OCI-LY7 (cell line): ENCODE measurements at regions not wholly inside any gene's neighbourhood (a gene's known extent, or its start where the extent isn't known, plus 50 kb on each side); places are given as distances from the start of the nearest gene placed in this dataset.

Source experiments
- BruUV-seq: library from RNA; stranded (reverse); fragments of 400-500 nt; replicated peaks from 2 replicates; lab custom pipeline; 2021; lab: Mats Ljungman, UMichigan
- CTCF ChIA-PET: fragments of 300-600 bp; sonication (Branson Sonifier 250); formaldehyde crosslinking; loops from one replicate; lab custom pipeline; 2022; ENCODE audit warnings: antibody characterized with exemption; ENCODE audit not compliant: unreplicated experiment; lab: Charles Lee
- POLR2A ChIA-PET: fragments of 300-600 bp; sonication (Branson Sonifier 250); formaldehyde crosslinking; loops from one replicate; lab custom pipeline; 2022; ENCODE audit warnings: antibody characterized with exemption; lab: Charles Lee
- DNase-seq: peaks from one replicate; pipeline ENCODE4 v3.0.0-alpha.2; 2015; ENCODE audit warnings: low spot score
- H2AFZ ChIP-seq: fragments of 200-600 bp; sonication (generic), shearing (Covaris generic); 2 replicates; pipeline ENCODE4 v1.6.1; 2014; ENCODE audit warnings: mild to moderate bottlenecking, antibody characterized with exemption, low read length, moderate library complexity
- H3K27ac ChIP-seq: fragments of 200-600 bp; sonication (generic); 2 replicates; pipeline ENCODE4 v1.5.1; 2014; ENCODE audit warnings: mixed run types, low read depth, mild to moderate bottlenecking, moderate library complexity, low read length, inconsistent platforms; ENCODE audit not compliant: poor library complexity, severe bottlenecking
- H3K36me3 ChIP-seq: fragments of 200-600 bp; sonication (generic); 2 replicates; pipeline ENCODE4 v1.6.1; 2014; ENCODE audit warnings: mild to moderate bottlenecking, antibody characterized with exemption, low read length, moderate library complexity, mixed read lengths; ENCODE audit not compliant: insufficient read depth
- H3K4me1 ChIP-seq: fragments of 200-600 bp; sonication (generic); 2 replicates; pipeline ENCODE4 v1.5.1; 2014; ENCODE audit warnings: mild to moderate bottlenecking, low read length; ENCODE audit not compliant: insufficient read depth, poor library complexity, severe bottlenecking
- H3K4me2 ChIP-seq: fragments of 200-600 bp; sonication (generic); 2 replicates; pipeline ENCODE4 v1.6.1; 2014; ENCODE audit warnings: mild to moderate bottlenecking, low read length
- H3K4me3 ChIP-seq: fragments of 200-600 bp; sonication (generic); 2 replicates; pipeline ENCODE4 v1.5.1; 2014; ENCODE audit warnings: mild to moderate bottlenecking, low read depth, low read length; ENCODE audit not compliant: poor library complexity, severe bottlenecking
- H3K79me2 ChIP-seq: fragments of 200-600 bp; sonication (generic); 2 replicates; pipeline ENCODE4 v1.6.1; 2016; ENCODE audit warnings: low read depth, mild to moderate bottlenecking, low read length, moderate library complexity, mixed read lengths; ENCODE audit not compliant: insufficient read depth
- H3K9me2 ChIP-seq: fragments of 200-600 bp; sonication (generic); 2 replicates; pipeline ENCODE4 v1.6.1; 2016; ENCODE audit warnings: mild to moderate bottlenecking, low read length, mixed read lengths; ENCODE audit not compliant: insufficient read depth
- H3K9me3 ChIP-seq: fragments of 200-600 bp; sonication (generic); 2 replicates; pipeline ENCODE4 v1.6.1; 2014; ENCODE audit warnings: mild to moderate bottlenecking, mixed run types, low read length, mixed read lengths
- H4K20me1 ChIP-seq: fragments of 200-600 bp; sonication (generic); 2 replicates; pipeline ENCODE4 v1.6.1; 2014; ENCODE audit warnings: mild to moderate bottlenecking, antibody characterized with exemption, low read length, moderate library complexity, mixed read lengths; ENCODE audit not compliant: insufficient read depth
- EZH2phosphoT487 ChIP-seq: fragments of 200-600 bp; sonication (generic); IDR thresholded peaks from 2 replicates; pipeline ENCODE4 v1.6.1; 2018; ENCODE audit warnings: low read depth, borderline replicate concordance, mild to moderate bottlenecking, mixed run types, antibody characterized with exemption, low read length, moderate library complexity, mixed read lengths
- intact Hi-C: fragments of 100-400 bp; cut with micrococcal nuclease; formaldehyde crosslinking; loops from one replicate; pipeline ENCODE4 v1.10.0; 2022; ENCODE audit not compliant: unreplicated experiment
- TF ChIP-seq, protein P1 (sequence below): fragments of 200-600 bp; sonication (generic); conservative IDR thresholded peaks from 2 replicates; pipeline ENCODE4 v1.5.1; 2014; ENCODE audit warnings: mild to moderate bottlenecking, antibody characterized with exemption, low read length, moderate library complexity, mixed read lengths

DNA sequence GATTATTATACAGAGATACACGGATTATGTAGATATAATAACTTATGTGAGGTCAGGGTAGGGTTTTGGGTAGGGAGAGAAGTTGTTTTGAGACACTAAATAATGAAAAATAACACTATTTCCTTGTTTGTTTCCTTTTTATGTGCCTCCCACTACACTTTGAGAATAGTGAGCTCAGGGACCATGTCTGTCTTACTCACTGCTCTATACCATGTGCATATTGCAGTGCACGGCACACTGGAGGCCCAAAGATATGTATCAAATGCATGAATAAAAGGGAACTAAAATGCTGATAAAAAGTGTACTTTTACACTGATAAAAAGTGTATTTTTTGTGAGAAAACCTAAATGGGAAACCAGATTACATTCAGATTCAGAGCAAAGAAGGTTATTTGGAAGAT is 151.4 kb upstream of the NABP1 start:
- intact Hi-C loops: no loop called here
- CTCF ChIA-PET: no interaction called here
- BruUV-seq: no TSS peak

DNA sequence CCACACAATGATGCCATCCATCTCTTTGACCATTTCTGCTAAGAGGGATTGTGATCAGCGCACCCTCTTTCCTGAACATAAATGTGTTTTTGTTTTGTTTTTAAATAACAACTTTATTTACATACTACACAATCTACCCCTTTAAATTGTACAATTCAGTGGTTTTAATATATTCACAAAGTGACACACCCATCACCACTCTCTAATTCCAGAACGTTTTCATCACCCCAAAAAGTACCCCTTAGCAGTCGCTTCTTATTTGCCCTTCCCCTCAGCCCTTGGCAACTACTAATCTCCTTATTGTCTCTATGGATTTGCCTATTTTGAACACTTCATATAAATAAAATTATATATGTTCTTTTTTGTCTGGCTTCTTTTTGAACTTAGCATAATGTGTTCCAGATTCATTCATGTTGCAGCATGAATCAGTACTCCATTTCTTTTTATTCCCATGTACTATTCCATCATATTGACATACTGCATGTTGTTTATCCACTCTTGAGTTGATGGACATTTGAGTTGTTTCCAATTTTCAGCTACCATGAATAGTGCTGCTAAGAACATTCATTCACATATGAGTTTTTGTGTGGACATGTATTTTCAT is 150.9 kb upstream of the NABP1 start:
- H3K9me3 ChIP-seq: no peaks in the 10 kb centered on the region
- no peak overlapping the region for H3K4me3 ChIP-seq
- CTCF ChIA-PET: no interaction called here
- H3K36me3 ChIP-seq: no peaks in the 10 kb centered on the region
- H3K9me2 ChIP-seq: no peaks in the 10 kb centered on the region
- no peaks in the 10 kb centered on the region for H3K4me1 ChIP-seq
- no TSS peak for BruUV-seq
- no peak overlapping the region for H3K4me2 ChIP-seq
- no peak for TF ChIP-seq EZH2phosphoT487
- TF ChIP-seq, protein P1, sequence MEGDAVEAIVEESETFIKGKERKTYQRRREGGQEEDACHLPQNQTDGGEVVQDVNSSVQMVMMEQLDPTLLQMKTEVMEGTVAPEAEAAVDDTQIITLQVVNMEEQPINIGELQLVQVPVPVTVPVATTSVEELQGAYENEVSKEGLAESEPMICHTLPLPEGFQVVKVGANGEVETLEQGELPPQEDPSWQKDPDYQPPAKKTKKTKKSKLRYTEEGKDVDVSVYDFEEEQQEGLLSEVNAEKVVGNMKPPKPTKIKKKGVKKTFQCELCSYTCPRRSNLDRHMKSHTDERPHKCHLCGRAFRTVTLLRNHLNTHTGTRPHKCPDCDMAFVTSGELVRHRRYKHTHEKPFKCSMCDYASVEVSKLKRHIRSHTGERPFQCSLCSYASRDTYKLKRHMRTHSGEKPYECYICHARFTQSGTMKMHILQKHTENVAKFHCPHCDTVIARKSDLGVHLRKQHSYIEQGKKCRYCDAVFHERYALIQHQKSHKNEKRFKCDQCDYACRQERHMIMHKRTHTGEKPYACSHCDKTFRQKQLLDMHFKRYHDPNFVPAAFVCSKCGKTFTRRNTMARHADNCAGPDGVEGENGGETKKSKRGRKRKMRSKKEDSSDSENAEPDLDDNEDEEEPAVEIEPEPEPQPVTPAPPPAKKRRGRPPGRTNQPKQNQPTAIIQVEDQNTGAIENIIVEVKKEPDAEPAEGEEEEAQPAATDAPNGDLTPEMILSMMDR: no peak
- H4K20me1 ChIP-seq: no peaks in the 10 kb centered on the region
- no peaks in the 10 kb centered on the region for H3K79me2 ChIP-seq
- H3K27ac ChIP-seq: no peak overlapping the region
- POLR2A ChIA-PET: interaction anchor here (0.5 kb wide), 1 partner anchor 1964 kb away, joined by 3 read pairs; no protein-coding TSS in a partner anchor
- intact Hi-C loops: no loop called here
- H2AFZ ChIP-seq: no peak overlapping the region
- no peak for DNase-seq

More for the DNA sequence above, 151.4 kb upstream of the NABP1 start:
- no peak overlapping the region for H3K4me3 ChIP-seq
- no peak overlapping the region for H3K4me2 ChIP-seq
- no peaks in the 10 kb centered on the region for H3K9me3 ChIP-seq
- H3K9me2 ChIP-seq: no peaks in the 10 kb centered on the region
- H3K36me3 ChIP-seq: no peaks in the 10 kb centered on the region
- H3K27ac ChIP-seq: no peak overlapping the region
- no peak overlapping the region for H2AFZ ChIP-seq
- DNase-seq: no peak
- H3K4me1 ChIP-seq: no peaks in the 10 kb centered on the region
- no peaks in the 10 kb centered on the region for H4K20me1 ChIP-seq
- H3K79me2 ChIP-seq: no peaks in the 10 kb centered on the region
- POLR2A ChIA-PET: no interaction called here
- TF ChIP-seq EZH2phosphoT487: no peak
- TF ChIP-seq, protein P1: no peak

- Histone ChIP-seq H3K4me2 (no peak overlapping the region), H3K9me3 (no peaks in the 10 kb centered on the region), H3K4me1 (no peaks in the 10 kb centered on the region), H3K4me3 (no peak overlapping the region), H3K27ac (no peak overlapping the region), H4K20me1 (no peaks in the 10 kb centered on the region), H3K9me2 (no peaks in the 10 kb centered on the region), H2AFZ (no peak overlapping the region), H3K36me3 (no peaks in the 10 kb centered on the region), H3K79me2 (no peaks in the 10 kb centered on the region)
- no TSS peak for BruUV-seq
- intact Hi-C loops: no loop called here
- no peak for TF ChIP-seq EZH2phosphoT487
- no peak for DNase-seq
- ChIA-PET CTCF (no interaction called here), POLR2A (interaction anchor here (0.6 kb wide), 1 partner anchor 178 kb away, joined by 3 read pairs; no protein-coding TSS in a partner anchor)
Observed at GRCh38 chr2:191530618-191531017, 147.3 kb upstream of the NABP1 start.
